Nephron progenitor cell (in vitro differentiated cells): ENCODE measurements at regions not wholly inside any gene's neighbourhood (a gene's known extent, or its start where the extent isn't known, plus 50 kb on each side); places are given as distances from the start of the nearest gene placed in this dataset.

ENCODE experiments used
- DNase-seq: peaks from one replicate; pipeline ENCODE4 v3.0.0; 2021
- H3K27ac Mint-ChIP-seq: 2 replicates; pipeline ENCODE4 v1.8.0; 2021; ENCODE audit warnings: mild to moderate bottlenecking, moderate library complexity, mixed read lengths
- H3K27me3 Mint-ChIP-seq: 2 replicates; pipeline ENCODE4 v1.8.0; 2021; ENCODE audit warnings: mild to moderate bottlenecking, low read depth, mixed read lengths; ENCODE audit not compliant: poor library complexity
- H3K36me3 Mint-ChIP-seq: 2 replicates; pipeline ENCODE4 v1.8.0; 2021; ENCODE audit warnings: low read depth, mixed read lengths
- H3K4me1 Mint-ChIP-seq: 2 replicates; pipeline ENCODE4 v1.8.0; 2021; ENCODE audit warnings: mixed read lengths
- H3K4me3 Mint-ChIP-seq: 2 replicates; pipeline ENCODE4 v1.8.0; 2021; ENCODE audit warnings: mild to moderate bottlenecking, moderate library complexity, mixed read lengths
- H3K9me3 Mint-ChIP-seq: 2 replicates; pipeline ENCODE4 v1.8.0; 2021; ENCODE audit warnings: mild to moderate bottlenecking, moderate library complexity, mixed read lengths
- CTCF ChIP-seq: fragments of 200-600 bp; sonication (generic); IDR thresholded peaks from 2 replicates; pipeline ENCODE4 v1.5.0; 2021; ENCODE audit warnings: antibody characterized with exemption

GRCh38 chr11:128642571-128642970 is 51.3 kb upstream of the FLI1 start:
- H3K9me3 Mint-ChIP-seq = peaks cover 59% of the 10 kb centered on the region
- no peak overlapping the region for H3K27ac Mint-ChIP-seq
- TF ChIP-seq CTCF = no peak
- H3K27me3 Mint-ChIP-seq = peaks cover 23% of the 10 kb centered on the region
- no peak overlapping the region for H3K4me3 Mint-ChIP-seq
- H3K36me3 Mint-ChIP-seq = peaks cover 11% of the 10 kb centered on the region
- H3K4me1 Mint-ChIP-seq = peaks cover 23% of the 10 kb centered on the region
- DNase-seq = no peak

GRCh38 chr11:128643661-128644317 is 50.1 kb upstream of the FLI1 start:
- Mint-ChIP-seq H3K4me1 (peaks cover 23% of the 10 kb centered on the region), H3K27ac (no peak overlapping the region), H3K27me3 (peaks cover 19% of the 10 kb centered on the region), H3K4me3 (no peak overlapping the region), H3K9me3 (peaks cover 52% of the 10 kb centered on the region), H3K36me3 (peaks cover 11% of the 10 kb centered on the region)
- TF ChIP-seq CTCF = no peak
- no peak for DNase-seq
